C4-2B (cell line): ENCODE measurements at regions not wholly inside any gene's neighbourhood (a gene's known extent, or its start where the extent isn't known, plus 50 kb on each side); places are given as distances from the start of the nearest gene placed in this dataset.

Experiments used
- ZFX ChIP-seq: fragments of 450-650 bp; IDR thresholded peaks from 2 replicates; pipeline ENCODE4 v1.6.1; 2017
- TF ChIP-seq, protein P1 (sequence below): fragments of 450-650 bp; conservative IDR thresholded peaks from 2 replicates; pipeline ENCODE4 v1.5.1; 2017; ENCODE audit warnings: mild to moderate bottlenecking

DNA sequence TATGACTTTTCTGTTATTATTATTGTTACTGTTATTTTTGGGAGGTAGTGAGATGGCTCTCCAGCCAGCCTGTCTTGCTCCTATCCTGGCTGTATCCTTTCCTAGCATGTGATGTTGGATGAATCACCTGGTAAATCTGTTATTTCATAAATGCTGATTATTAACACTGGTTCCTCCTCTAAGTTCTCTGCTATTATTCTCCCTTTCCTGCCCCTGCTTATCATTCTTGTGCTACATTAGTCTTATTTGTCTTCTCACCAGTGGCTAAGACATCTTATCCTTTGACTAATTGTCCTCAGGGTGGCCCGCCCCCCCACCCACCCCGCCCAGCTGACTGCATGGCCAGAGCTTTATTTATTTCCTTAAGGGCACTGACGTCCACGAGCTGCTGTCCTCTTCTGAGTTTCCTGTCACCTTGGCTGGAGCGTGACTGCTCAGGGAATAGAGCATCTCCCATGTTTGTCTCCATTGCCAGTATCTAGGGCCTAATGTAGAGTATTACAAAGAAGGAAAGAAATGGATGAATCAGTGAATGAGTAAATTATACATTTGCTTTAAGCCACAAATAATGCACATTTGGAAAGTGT is 110.1 kb upstream of the KLF6 start:
- TF ChIP-seq, protein P1, sequence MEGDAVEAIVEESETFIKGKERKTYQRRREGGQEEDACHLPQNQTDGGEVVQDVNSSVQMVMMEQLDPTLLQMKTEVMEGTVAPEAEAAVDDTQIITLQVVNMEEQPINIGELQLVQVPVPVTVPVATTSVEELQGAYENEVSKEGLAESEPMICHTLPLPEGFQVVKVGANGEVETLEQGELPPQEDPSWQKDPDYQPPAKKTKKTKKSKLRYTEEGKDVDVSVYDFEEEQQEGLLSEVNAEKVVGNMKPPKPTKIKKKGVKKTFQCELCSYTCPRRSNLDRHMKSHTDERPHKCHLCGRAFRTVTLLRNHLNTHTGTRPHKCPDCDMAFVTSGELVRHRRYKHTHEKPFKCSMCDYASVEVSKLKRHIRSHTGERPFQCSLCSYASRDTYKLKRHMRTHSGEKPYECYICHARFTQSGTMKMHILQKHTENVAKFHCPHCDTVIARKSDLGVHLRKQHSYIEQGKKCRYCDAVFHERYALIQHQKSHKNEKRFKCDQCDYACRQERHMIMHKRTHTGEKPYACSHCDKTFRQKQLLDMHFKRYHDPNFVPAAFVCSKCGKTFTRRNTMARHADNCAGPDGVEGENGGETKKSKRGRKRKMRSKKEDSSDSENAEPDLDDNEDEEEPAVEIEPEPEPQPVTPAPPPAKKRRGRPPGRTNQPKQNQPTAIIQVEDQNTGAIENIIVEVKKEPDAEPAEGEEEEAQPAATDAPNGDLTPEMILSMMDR: no peak
- TF ChIP-seq ZFX: no peak
